ENCODE measurements at regions not wholly inside any gene's neighbourhood (a gene's known extent, or its start where the extent isn't known, plus 50 kb on each side); places are given as distances from the start of the nearest gene placed in this dataset.

GRCh38 chr14:58954052-58954451 is 234.4 kb upstream of the DAAM1 start:
- TF ChIP-seq GATA2 (IDR thresholded peaks at IDR 0.05; ENCODE audit: low read depth, low read length) (no peak), GATA3 (IDR thresholded peaks at IDR 0.05; ENCODE audit: low read depth, low read length) (no peak)
